Neural cell (in vitro differentiated cells): ENCODE measurements at regions not wholly inside any gene's neighbourhood (a gene's known extent, or its start where the extent isn't known, plus 50 kb on each side); places are given as distances from the start of the nearest gene placed in this dataset.

ENCODE experiments used
- H2AFZ ChIP-seq: fragments of 200-600, 300-800 bp; sonication (generic), shearing (Covaris generic); 2 replicates; pipeline ENCODE4 v1.6.0; 2014; ENCODE audit warnings: low read depth, mild to moderate bottlenecking, antibody characterized with exemption, low read length, moderate library complexity
- H3F3A ChIP-seq: fragments of 200-600 bp; shearing (Covaris generic); 2 replicates; pipeline ENCODE4 v1.6.1; 2016; ENCODE audit warnings: mild to moderate bottlenecking, moderate library complexity, mixed read lengths, antibody characterized with exemption, low read length; ENCODE audit not compliant: insufficient read depth, poor library complexity, severe bottlenecking
- H3K27ac ChIP-seq: fragments of 200-600, 300-800 bp; sonication (generic), shearing (Covaris generic); 2 replicates; pipeline ENCODE4 v1.5.1; 2014; ENCODE audit warnings: mild to moderate bottlenecking, low read length, moderate library complexity
- H3K27me3 ChIP-seq: fragments of 300-800, 200-600 bp; sonication (generic), shearing (Covaris generic); 2 replicates; pipeline ENCODE4 v1.6.0; 2014; ENCODE audit warnings: mild to moderate bottlenecking, low read depth, low read length, moderate library complexity; ENCODE audit not compliant: insufficient read depth
- H3K36me3 ChIP-seq: fragments of 300-800, 200-600 bp; sonication (generic), shearing (Covaris generic); 2 replicates; pipeline ENCODE4 v1.5.1; 2014; ENCODE audit warnings: mild to moderate bottlenecking, antibody characterized with exemption, low read length, moderate library complexity; ENCODE audit not compliant: insufficient read depth
- H3K4me2 ChIP-seq: fragments of 300-800, 200-600 bp; sonication (generic), shearing (Covaris generic); 2 replicates; pipeline ENCODE4 v1.6.0; 2014; ENCODE audit warnings: mild to moderate bottlenecking, low read length
- H3K4me3 ChIP-seq: fragments of 300-800, 200-600 bp; sonication (generic), shearing (Covaris generic); 2 replicates; pipeline ENCODE4 v1.5.1; 2014; ENCODE audit warnings: mild to moderate bottlenecking, low read length, moderate library complexity
- H3K79me2 ChIP-seq: fragments of 200-600 bp; shearing (Covaris generic); replicated peaks from 2 replicates; pipeline ENCODE4 v1.6.0; 2014; ENCODE audit warnings: mild to moderate bottlenecking, low read length, moderate library complexity; ENCODE audit not compliant: insufficient read depth
- H3K9ac ChIP-seq: fragments of 300-800, 200-600 bp; sonication (generic), shearing (Covaris generic); 2 replicates; pipeline ENCODE4 v1.6.1; 2016; ENCODE audit warnings: mild to moderate bottlenecking, low read length, mixed read lengths
- H3K9me2 ChIP-seq: fragments of 200-600 bp; shearing (Covaris generic); 2 replicates; pipeline ENCODE4 v1.6.1; 2016; ENCODE audit warnings: mild to moderate bottlenecking, low read length, mixed read lengths; ENCODE audit not compliant: insufficient read depth
- H3K9me3 ChIP-seq: fragments of 200-600, 300-800 bp; sonication (generic), shearing (Covaris generic); 2 replicates; pipeline ENCODE4 v1.6.1; 2016; ENCODE audit warnings: mild to moderate bottlenecking, mixed run types, low read length, moderate library complexity, mixed read lengths
- H4K20me1 ChIP-seq: fragments of 200-600 bp; shearing (Covaris generic); 2 replicates; pipeline ENCODE4 v1.6.1; 2016; ENCODE audit warnings: mild to moderate bottlenecking, mixed run types; ENCODE audit not compliant: insufficient read depth
- CTCF ChIP-seq: fragments of 450-650 bp; IDR thresholded peaks from 2 replicates; pipeline ENCODE4 v1.5.1; 2014; ENCODE audit warnings: antibody characterized with exemption, mild to moderate bottlenecking, moderate library complexity; ENCODE audit not compliant: poor library complexity, severe bottlenecking
- EP300 ChIP-seq: fragments of 450-650 bp; conservative IDR thresholded peaks from 2 replicates; pipeline ENCODE4 v1.6.1; 2014; ENCODE audit warnings: antibody characterized with exemption, mild to moderate bottlenecking, moderate library complexity; ENCODE audit not compliant: poor library complexity, severe bottlenecking
- EZH2 ChIP-seq: fragments of 200-600, 300-800 bp; shearing (Covaris generic), sonication (generic); IDR thresholded peaks from 2 replicates; pipeline ENCODE4 v1.6.1; 2014; ENCODE audit warnings: antibody characterized with exemption, low read length, borderline replicate concordance, mild to moderate bottlenecking; ENCODE audit not compliant: insufficient read depth, poor library complexity, severe bottlenecking
- MXI1 ChIP-seq: fragments of 450-650 bp; conservative IDR thresholded peaks from 2 replicates; pipeline ENCODE4 v1.6.1; 2014; ENCODE audit warnings: antibody characterized with exemption, mild to moderate bottlenecking; ENCODE audit not compliant: poor library complexity, severe bottlenecking
- POLR2AphosphoS5 ChIP-seq: IDR thresholded peaks from 2 replicates; pipeline ENCODE4 v1.6.1; 2012
- RAD21 ChIP-seq: fragments of 450-650 bp; conservative IDR thresholded peaks from 2 replicates; pipeline ENCODE4 v1.6.1; 2014; ENCODE audit warnings: antibody characterized with exemption, mild to moderate bottlenecking, moderate library complexity
- REST ChIP-seq: IDR thresholded peaks from 2 replicates; pipeline ENCODE4 v1.6.1; 2012; ENCODE audit warnings: borderline replicate concordance
- TAF1 ChIP-seq: IDR thresholded peaks from 2 replicates; pipeline ENCODE4 v1.6.1; 2012; ENCODE audit warnings: low read depth

- H3K9ac ChIP-seq: no peak overlapping the region
- H3K4me2 ChIP-seq: no peak overlapping the region
- no peak overlapping the region for H3K27ac ChIP-seq
These were observed 56.0 kb upstream of the ZNF354A start for GRCh38 chr5:178786417-178786816.

DNA sequence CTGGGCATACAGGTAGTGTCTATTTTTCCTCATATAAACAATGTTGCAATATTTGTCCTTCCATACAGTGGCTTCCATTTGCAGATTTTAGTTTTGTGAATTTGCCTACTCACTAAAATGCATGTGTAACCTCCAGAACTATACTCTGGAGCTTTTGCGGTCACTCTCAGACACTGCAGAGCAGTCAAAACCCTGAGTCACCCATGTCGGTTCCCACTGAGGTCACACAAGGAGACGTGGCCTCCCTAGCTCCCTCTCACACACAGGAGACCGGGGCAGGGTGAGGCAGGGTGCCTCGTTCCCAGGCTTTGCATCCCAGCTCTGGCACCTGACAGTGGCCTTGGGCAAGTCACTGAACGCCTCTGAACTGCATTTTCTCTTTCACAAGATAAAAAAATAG is 55.5 kb upstream of the ZNF354A start:
- H4K20me1 ChIP-seq: no peaks in the 10 kb centered on the region
- H3K79me2 ChIP-seq: no peaks in the 10 kb centered on the region
- no peak overlapping the region for H3K27ac ChIP-seq
- no peak overlapping the region for H3K4me2 ChIP-seq
- no peaks in the 10 kb centered on the region for H3K27me3 ChIP-seq
- no peak overlapping the region for H3K9ac ChIP-seq
- H3K36me3 ChIP-seq: no peaks in the 10 kb centered on the region
- no peaks in the 10 kb centered on the region for H3F3A ChIP-seq
- no peak overlapping the region for H2AFZ ChIP-seq
- no peak overlapping the region for H3K4me3 ChIP-seq
- H3K9me2 ChIP-seq: no peaks in the 10 kb centered on the region
- no peaks in the 10 kb centered on the region for H3K9me3 ChIP-seq
- TF ChIP-seq EZH2: no peak
- TF ChIP-seq POLR2AphosphoS5: no peak
- TF ChIP-seq MXI1: no peak
- no peak for TF ChIP-seq CTCF
- TF ChIP-seq REST: no peak
- TF ChIP-seq TAF1: no peak
- TF ChIP-seq RAD21: no peak
- no peak for TF ChIP-seq EP300

More at GRCh38 chr5:178786417-178786816, 56.0 kb upstream of the ZNF354A start:
- Histone ChIP-seq H3K27me3 (no peaks in the 10 kb centered on the region), H4K20me1 (no peaks in the 10 kb centered on the region), H2AFZ (no peak overlapping the region), H3K79me2 (no peaks in the 10 kb centered on the region), H3K4me3 (no peak overlapping the region), H3F3A (no peaks in the 10 kb centered on the region), H3K36me3 (no peaks in the 10 kb centered on the region), H3K9me2 (no peaks in the 10 kb centered on the region), H3K9me3 (no peaks in the 10 kb centered on the region)
- TF ChIP-seq POLR2AphosphoS5 (no peak), TAF1 (no peak), CTCF (no peak), RAD21 (no peak), REST (no peak), EZH2 (no peak)
